GM18502 (cell line): ENCODE measurements at regions not wholly inside any gene's neighbourhood (a gene's known extent, or its start where the extent isn't known, plus 50 kb on each side); places are given as distances from the start of the nearest gene placed in this dataset.
"Not testable (repeated sequence)": the region's sequence is repeated elsewhere in the genome, so short reads cannot be mapped to it uniquely, and the experiment has no call there.

Source experiments
- ATAC-seq: cut with Tn5 transposase; IDR thresholded peaks from one replicate; pipeline ENCODE4 v1.9.1; 2021; ENCODE audit warnings: mild to moderate bottlenecking; ENCODE audit not compliant: unreplicated experiment, poor library complexity

DNA sequence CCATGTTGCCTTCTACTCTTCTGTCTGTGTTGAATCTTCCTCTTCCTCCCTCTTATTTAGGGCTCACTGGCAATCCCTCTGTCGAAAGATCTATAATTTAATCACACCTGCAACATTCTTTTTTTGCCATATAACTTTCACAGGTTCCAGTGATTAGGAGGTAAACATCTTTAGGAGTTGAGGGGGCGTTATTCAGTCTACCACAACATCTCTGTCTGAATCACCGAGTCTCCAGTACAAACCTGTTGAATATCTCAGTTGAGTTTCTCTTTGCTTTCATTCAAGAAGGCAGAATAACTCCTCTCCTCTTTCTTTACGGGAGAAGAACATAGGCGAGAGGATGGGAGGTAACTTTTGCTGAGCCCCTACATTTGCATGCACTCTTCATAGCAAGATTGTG lies 101.9 kb upstream of the CDC42BPA start:
- no peak for ATAC-seq

DNA sequence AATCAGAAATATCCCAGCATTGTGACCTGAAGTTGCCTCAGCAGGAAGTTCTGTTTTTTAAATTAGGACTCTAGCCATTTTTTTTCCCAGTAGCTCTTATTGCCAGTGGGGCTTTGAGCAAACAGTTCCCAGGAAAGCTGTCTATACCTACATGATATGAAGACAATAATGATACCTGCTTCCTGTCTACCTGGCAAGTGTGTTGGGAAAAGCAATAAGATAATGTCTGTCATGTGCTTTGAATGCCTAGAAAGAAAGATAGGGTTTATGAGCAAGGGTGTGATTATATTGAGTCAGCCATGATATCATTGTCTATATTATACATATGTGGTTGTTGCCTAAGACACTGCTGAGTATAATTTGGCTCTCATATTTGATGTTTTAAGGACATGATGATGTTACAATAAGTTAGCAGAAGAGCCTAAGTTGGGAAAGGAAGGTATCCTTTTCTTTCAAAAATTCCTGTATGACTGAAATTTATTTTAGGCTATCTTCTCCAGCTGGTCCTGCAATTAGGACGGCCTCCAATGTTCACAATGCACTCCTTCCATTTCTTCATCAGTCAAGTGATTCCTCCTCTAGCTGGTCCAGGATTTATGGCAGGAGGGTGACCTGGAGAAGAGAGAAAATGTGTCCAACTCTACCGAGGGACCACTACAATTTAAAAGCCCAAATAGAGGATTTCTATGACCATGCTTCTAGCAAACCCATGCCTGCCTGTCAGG lies 99.6 kb upstream of the CDC42BPA start:
- no peak for ATAC-seq

DNA sequence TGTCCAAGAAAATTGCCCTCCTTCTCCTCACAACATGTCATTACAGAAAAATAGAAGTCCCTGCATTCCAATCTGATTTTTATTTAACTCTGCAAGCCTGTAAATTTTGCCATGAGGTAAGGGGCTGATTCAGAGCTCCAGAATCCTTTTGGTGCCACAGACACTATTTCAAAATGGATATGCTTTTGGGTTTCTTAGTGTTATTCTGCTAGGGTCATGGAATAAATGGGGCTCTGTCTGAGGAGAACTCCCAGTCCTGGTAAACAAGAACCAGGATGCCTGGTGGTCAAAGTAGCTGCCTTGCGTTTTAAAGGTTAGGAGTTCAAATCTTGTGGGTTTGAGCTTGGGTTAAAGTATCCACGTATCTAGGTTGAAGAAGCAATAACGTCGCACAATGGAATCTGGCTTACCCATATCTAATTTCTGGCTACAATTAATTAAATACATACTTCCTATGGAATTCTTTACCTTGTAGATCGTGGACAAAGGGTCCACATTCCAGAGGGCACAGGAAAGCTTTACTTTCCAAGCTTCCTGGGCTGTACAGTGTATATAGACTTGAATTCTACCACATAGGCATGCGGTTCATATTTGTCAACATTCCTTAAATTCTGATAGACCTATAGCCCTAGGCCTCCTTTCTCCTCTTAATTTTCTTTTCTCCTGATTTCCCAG lies 98.0 kb upstream of the CDC42BPA start:
- no peak for ATAC-seq

DNA sequence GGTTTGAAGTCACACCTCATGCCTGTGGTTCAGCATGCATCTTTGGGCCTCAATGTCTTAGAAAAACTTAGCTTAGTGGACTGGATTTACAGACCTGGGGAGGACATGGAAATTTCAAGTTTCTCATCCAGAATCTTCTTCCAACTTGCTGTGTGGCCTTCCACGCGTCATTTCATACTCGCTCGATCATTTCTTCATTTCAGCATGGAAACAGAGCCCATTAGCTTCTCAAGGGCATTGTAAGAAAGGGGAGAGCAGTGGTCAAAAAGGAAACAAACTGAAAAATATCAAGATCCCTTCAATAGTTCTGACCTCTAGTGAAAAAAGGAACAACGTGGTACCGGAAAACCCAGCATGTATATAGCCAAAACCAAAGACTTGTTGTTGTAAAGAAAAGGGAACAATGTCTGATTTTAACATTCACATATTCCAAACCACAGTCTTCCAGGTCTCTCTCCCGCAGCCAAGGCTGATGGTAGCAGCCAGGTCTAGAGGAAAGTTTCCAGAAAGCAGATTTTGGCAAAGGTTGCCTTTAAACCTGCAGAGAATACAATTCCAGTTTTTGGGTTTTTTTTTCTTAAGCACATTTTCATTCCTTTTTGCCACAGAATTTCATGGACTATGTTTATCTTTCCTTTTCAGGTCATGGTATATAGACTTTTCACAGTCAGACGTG lies 97.0 kb upstream of the CDC42BPA start:
- no peak for ATAC-seq

DNA sequence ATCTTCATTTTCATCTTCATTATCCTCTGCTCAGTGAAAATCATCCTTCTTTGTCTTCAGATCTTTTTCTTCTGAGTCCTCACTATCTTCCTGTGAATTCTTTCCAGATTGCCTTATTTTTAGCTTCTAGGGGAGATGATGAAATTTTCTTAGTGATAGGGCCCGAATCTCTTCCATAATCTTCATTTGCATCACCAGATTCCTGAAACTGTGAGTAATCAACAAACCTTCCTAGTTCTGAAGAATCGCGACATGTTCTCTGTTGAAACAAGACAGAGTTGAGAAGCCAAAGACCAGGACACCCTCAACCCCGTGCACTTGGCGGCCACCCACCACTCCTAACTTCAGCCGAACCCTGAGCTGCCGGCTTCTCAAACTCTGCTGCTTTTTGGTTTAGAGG lies 92.8 kb upstream of the CDC42BPA start:
- no peak for ATAC-seq

DNA sequence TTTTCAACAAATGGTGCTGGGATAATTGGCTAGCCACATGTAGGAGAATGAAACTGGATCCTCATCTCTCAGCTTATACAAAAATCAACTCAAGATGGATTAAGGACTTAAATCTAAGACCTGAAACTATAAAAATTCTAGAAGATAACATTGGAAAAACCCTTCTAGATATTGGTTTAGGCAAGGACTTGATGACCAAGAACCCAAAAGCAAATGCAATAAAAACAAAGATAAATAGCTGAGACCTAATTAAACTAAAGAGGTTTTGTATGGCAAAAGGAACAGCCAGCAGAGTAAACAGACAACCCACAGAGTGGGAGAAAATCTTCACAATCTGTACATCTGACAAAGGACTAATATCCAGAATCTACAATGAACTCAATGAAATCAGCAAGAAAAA lies 88.0 kb upstream of the CDC42BPA start:
- not testable (repeated sequence) for ATAC-seq

DNA sequence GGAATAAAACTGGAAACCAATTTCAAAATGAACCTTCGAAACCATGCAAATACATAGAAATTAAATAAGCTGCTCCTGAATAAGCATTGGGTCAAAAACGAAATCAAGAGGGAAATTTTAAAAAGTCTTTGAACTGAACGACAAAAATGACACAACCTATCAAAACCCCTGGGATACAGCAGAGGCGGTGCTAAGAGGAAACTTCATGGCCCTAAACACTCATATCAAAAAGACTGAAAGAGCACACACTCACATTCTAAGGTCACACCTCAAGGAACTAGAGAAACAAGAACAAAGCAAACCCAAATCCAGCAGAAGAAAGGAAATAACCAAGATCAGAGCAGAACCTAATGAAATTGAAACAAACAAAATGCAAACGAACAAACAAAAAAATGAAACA lies 85.2 kb upstream of the CDC42BPA start:
- ATAC-seq: no peak

DNA sequence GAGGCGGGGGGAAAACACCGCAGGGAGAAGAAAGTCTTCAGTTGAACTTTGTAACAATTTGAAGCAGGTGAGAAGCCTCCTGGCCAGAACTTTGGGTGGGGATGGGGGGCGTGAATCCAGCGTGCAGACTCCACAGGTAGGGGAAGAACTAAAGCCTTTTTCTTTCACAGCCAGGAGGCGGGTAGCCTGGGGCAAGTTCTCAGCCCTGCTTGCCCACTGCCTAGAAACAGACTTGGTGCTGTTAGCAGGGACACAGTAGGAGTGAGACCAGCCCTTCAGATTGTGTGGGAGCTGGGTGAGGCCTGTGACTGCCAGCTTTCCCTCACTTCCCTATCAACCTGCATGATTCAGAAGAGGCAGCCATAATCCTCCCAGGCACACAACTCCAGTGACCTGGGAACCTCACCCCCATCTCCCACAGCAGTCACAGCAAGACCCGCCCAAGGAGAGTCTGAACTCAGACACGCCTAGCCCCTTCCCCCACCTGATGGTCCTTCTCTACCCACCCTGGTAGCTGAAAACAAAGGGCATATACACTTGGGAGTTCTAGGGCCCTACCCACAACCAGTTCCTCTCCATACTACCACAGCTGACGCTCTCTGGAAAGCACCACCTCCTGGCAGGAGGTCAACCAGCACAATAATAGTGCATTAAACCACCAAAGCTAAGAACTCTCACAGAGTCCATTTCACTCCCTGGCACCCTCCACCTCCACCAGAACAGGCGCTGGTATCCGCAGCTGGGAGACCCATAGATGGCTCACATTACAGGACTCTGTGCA lies 83.5 kb upstream of the CDC42BPA start:
- ATAC-seq: no peak

DNA sequence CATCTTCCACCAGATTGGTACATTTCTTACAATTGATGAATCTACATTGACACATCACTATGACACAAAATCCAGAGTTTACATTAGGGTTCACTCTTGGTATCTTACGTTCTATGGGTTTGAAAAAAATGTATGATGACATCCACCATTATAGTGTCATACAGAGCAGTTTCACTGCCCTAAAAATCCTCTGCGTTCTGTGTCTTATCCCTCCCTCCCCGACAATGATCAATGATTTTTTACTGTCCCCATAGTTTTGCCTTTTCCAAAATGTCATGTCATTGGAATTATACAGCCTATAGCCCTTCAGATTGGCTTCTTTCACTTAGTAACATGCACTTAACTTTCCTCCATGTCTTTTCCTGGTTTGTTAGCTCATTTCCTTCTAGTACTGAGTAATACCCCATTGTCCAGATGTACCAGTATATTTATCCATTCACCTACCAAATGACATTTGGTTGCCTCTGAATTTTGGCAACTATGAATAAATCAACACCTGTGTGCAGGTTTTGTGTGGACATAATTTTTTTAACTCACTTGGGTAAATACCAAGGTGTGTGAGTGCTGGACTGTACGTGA lies 80.9 kb upstream of the CDC42BPA start:
- no peak for ATAC-seq

DNA sequence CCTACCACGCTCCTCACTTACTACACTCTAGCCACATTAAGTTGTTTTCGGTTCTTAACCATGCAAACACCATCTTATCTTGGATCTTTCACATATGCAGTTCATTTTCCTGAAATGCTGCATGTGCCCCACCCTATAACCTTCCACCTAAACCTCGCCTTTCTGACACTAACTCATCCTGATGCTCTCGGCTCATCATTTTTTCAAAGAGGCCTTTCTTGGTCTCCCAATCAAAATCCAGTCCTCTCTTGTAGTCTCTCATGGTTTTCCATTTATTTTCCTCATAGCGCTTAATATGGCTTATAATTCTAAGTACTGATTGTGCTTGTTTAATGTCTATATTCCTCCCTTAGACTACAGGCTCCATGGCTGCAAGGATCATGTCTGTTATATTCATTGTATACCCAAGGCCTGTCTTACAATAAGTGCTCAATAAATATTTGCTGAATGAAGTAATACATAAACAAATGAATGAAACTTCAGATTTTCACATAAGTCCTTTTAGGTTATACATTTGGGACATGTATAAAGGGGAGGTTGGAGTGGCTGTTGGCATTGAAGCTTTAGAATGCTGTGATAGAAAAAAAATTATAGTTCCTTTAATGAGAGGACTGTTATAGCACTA lies 79.2 kb upstream of the CDC42BPA start:
- ATAC-seq: no peak

DNA sequence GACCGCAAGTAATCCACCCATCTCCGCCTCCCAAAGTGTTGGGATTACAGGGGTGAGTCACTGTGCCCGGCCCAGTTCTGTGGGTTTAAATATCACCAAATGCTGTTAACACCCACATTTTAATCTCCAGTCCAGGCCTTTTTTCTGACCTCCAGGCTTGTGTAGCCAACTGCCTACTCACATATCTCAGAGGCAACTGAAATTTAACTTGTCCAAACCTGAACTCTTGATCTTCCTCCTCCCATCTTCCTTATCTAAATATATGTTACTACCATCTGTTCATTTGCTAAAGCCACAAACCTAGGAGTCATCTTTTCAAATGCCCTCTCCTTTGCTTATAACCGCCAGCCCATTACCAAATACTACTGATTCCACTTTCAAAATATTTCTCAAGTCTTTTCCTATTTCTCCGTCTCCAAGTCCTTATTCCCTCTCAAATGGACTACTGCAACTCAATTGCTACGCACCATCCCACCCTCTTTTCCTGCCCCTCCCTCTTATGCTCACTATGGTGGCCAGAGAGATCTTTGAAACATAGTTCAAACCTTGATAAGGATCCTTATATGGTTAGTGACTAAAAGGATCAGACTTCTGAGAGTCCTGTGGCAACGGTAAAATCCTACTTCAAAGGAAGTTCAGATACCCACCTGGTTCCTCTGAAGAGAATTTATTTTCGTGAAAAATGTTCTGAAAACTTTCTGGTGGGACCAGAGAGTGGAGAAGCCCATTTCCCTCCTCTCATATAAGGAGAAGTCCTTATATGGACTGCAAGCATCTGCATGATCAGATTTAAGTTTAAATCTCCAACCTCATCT lies 78.5 kb upstream of the CDC42BPA start:
- no peak for ATAC-seq

DNA sequence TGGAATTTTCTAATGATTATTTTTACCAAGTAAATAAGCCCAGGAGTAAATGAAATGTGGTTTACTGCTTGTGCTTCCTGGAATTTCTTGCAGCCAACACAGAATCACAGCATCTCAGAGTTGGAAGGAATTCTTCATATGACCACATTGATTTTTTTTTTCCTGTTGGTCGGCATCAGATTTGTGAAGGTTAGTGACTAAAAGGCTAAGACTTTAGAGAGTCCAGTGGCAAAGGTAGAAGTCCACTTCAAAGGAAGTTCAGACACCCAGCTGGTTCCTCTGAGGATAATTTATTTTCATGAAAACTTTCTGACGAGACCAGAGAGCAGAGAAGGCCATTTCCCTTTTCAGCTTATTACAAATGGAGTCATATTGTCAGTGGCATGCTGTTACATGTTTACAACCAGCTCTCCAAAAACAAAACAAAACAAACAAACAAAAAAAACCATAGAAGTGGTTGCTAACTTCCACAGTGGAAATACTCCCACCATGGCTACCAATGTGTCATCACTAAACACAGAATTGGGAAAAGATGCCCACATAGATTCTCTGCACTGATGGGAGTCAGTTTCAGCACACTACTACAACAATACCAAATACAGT lies 77.2 kb upstream of the CDC42BPA start:
- no peak for ATAC-seq

DNA sequence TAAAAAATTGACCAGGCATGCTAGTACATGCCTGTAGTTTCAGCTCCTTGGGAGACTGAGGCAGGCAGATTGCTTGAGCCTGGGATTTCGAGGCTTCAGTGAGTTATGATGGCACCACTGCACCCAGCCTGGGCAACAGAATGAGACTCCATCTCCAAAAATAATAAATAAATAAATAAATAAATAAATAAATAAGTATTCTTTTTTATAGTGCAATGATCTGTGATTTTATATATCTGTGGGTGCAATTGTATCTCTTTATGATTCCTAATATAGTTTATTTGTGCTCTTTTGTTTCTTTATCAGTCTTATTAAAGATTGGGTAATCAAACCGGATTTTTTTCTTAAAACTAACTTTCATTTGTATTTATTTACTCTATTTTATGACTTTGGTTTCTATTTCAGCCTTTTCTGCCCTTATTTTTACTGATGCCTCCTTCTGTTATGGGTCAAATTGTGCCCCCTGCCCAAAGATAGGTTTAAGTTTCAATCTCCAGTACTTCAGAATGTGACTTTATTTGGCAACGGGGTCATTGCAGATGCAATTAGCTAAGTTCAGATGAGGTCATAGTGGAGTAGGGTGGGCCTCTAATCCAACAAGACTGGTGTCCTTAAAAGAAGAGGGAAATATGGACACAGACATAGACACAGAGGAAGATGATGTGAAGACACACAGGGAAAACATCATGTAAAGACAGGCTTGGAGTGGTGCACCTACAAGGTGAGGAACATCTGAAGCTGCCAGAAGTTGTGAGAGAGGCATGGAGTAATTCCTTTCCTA lies 74.9 kb upstream of the CDC42BPA start:
- no peak for ATAC-seq

DNA sequence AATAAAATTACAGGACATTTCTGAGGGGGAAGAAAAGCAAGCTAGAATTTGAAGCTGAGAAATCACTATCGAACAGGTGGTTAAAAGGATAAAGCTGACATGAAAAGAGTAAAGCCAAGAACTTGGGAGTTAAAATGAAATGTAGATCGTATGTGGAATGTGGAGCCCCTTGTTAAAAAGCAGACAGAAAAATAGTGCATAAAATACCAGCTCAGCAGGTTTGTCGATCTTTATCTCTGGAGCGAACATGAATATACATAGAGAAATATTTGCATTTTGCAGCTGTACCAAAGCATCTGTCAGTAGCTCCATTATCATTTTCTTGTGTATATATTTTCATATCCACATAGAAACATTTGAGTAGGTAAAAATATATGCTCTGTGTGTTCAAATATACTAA lies 73.6 kb upstream of the CDC42BPA start:
- no peak for ATAC-seq

DNA sequence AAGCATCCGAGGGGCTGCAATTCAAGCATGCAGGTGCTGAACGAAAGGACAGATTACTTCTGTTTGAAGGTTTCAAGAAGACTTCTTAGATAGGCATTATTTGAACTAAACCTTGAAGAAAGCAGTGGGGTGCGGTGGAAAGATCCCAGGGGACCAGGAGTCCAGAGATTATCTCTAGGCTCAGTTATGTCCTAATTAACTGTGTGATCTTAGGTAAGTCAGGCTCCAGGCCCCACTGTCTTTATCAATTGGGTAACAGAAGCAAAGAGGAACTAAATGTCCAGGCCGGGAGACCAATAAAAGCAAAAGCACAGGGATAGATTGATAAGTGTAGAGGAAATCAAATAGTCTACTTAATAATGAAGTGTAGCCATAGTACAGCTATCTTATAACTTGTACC lies 72.9 kb upstream of the CDC42BPA start:
- ATAC-seq: no peak

DNA sequence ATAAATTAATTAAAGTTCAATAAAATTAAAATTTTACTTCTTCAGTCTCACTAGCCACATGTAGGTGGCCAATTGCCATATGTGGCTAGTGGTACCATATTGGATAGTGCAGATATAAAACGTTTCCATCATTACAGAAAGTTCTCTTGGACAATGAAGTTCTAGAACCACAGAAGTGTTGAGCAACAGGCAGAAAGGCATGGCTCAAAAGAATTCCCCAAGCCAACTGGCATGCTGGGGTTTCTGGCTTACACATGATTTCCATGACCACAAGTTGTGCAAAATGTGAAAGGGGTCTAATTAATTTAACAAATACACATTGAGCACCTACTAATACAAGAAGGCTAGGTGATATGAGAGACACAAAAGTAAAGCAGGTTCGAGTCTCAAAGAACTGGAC lies 72.2 kb upstream of the CDC42BPA start:
- ATAC-seq: no peak

DNA sequence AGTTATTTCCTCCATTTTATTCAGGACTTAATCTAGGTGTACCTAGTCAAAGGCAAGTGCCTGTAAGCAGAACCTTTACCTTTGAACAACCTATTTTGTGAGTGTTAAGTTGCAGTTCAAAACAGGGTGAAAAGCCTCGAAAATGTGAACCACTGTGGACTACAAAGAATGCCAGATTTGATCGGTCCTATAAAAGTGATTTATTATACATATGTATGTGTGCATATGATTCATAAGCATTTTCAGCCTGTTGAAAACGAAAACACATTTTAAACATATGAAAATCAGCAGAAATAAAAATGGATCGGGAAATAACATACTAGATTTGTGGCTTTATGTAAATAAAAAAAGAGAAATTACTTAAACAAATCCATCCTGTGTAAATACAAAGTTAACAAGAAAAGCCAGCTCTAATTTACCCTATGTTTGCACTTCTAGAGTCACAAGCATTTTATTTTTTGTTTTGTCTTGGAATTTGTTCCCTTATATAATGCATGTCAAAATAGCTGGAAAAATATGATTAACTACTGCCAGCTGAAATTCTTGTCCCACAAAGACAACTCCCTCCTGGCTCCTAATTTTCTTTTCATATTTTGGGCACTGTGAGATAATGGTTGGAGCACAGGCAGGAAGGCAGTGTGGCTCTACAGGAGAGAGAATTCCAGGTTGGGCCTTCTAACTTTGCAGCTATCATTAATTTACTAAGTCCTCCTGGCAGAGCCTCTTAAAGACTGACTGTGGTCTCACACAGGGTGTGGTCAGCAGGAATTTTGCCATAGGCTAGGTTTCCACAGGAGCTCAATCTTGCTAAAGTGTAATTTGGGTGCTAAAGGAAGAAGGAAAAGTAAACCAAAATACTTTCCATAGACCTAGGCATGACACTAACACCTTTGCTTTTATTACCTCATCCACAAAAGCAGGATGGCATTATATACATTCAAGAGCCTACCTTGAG lies 70.2 kb upstream of the CDC42BPA start:
- ATAC-seq: no peak
